ENCODE measurements at regions not wholly inside any gene's neighbourhood (a gene's known extent, or its start where the extent isn't known, plus 50 kb on each side); places are given as distances from the start of the nearest gene placed in this dataset.
"Not testable (repeated sequence)": the region's sequence is repeated elsewhere in the genome, so short reads cannot be mapped to it uniquely, and the experiment has no call there.

DNA sequence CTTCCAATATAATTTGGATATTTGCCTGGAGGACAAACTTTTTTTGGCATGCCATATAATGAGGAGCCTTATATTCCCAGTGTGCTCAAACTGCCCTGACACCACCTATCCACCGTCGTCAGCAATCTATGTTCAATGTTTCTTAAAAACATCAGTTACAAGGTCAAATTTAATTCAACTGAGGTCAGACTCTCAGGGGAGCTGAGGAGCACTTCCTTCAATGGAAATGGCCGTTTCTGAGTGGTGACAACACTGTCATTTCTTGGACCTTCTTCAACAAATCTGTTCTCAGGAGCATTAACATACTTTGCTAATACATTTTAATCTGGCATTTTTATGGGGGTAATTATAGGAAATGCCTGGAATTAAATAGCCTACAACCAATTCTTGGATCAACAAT lies 90.8 kb upstream of the FBXO28 start:
- not testable (repeated sequence) for DNase-seq

DNA sequence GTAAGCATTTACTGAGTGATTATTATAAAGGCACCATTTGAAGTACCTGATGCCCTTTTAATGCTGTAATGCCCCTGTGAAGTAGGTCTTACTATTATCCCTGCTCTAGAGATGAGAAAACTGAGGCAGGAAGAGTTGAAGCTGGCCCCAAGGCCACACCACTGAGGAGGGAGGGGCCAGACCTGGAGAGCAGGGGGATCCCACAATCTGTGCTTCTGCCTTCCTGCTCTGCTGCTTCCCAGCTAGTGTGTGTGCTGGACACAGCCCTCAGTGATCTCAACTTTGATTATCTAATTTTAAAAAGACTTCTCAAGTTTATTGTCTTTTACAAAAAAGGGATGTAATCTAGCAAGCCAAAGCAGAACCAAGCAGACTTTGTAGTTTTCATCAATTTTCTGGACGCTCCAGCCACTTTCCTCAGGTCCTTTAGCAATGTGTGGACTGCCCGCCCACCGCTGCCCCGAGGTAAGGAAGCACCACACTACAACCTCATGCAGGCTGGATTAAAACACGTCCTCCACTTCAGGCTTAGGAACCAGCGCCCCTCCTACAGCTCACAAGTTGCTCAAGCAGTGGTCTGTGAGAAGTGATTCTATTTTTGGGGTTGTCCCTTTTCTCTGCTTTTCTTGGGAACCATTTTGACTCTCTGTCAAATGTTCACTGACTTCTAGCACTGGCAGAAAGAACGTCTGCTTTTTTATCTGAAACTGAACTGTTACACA lies 91.5 kb upstream of the FBXO28 start:
- not testable (repeated sequence) for DNase-seq

- DNase-seq, result not testable (repeated sequence)
Measured at GRCh38 chr1:224019866-224020265, 94.0 kb upstream of the FBXO28 start.

DNA sequence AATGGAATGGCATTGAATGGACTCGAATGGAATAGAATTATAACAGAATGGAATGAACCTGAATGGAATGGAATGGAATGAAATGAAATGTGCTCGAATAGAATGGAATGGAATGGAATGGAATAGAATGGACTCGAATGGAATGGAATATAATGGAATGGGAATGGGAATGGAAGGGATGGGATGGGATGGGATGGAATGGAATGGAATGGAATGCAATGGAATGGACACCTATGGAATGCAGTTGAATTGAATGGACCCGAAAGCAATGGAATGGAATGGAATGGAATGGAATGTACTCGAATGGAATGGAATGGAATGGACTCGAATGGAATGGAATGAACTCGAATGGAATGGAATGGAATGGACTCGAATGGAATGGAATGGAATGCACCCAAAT lies 98.1 kb upstream of the FBXO28 start:
- DNase-seq, result not testable (repeated sequence)

DNA sequence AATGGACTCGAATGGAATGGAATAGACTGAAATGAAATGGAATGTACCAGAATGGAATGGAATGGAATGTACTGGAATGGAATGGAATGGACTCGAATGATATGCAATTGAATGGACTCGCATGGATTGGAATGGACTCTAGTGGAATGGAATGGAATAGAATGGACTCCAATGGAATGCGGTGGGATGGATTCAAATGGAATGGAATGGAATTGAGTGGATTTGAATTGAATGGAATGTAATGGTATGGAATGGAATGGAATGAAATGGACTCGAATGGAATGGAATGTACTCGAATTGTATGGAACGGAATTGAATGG lies 99.6 kb upstream of the FBXO28 start:
- no peak for DNase-seq

DNA sequence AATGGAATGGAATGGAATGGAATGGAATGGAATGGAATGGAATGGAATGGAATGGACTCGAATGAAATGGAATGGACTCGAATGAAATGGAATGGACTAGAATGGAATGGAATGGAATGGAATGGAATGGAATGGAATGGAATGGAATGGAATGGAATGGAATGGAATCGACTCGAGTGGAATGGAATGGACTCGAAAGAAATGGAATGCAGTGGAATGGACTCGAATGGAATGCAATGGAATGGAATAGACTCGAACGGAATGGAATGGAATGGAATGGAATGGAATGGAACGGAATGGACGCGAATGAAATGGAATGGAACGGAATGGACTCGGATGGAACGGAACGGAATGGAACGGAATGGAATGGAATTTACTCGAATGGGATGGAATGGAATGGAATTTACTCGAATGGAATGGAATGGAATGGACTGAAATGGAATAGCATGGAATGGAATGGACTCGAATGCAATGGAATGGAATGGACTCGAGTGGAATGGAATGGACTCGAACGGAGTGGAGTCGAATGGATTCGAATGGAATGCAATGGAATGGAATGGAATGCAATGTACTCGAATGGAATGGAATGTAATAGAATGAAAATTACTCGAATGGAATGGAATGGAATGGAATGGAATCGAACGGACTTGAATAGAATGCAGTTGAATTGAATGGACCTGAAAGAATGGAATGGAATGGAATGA lies 100.1 kb upstream of the FBXO28 start:
- not testable (repeated sequence) for DNase-seq

DNA sequence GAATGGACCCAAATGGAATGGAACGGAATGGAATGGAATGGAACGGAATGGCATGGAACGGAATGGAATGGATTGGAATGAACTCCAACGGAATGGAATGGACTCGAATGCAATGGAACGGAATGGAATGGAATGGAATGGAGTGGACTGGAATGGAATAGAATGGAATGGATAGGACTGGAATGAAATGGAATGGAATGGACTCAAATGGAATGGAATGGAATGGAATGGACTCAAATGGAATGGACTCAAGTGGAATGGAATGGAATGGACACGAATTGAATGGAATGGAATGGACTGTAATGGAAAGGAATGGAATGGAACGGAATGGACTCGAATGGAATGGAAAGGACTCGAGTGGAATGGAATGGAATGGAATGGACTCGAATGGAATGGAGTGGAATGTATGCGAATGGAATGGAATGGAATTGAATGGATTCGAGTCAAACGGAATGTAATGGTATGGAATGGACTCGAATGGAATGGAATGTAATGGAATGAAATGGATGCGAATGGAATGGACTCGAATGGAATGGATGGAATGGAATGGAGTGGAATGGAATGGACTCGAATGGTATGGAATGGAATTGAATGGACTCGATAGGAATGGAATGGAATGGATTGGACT lies 101.0 kb upstream of the FBXO28 start:
- DNase-seq, result not testable (repeated sequence)

DNA sequence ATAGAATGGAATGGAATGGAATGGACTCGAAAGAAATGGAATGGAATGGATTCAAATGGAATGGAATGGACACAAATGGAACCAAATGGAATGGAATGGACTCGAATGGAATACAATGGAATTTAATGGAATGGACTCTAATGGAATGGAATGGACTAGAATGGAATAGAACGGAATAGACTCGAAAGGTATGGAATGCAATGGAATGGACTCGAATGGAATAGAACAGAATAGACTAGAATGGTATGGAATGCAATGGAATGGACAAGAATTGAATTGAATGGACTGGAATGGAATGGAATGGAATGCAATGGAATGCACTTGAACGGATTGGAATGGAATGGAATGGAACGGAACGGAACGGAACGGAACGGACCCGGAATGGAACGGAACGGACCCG lies 101.7 kb upstream of the FBXO28 start:
- not testable (repeated sequence) for DNase-seq

DNA sequence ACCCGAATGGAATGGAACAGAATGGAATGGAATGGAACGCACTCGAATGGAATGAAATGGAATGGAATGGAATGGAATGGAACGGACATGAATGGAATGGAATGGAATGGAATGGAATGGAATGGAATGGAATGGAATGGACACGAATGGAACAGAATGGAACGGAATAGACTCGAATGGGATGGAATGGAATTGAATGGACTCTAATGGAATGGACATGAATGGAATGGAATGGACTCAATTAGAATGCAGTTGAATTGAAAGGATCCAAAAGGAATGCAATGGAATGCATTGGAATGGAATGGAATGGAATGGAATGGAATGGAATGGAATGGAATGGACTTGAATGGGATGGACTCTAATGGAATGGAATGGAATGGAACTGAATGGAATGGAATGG lies 102.2 kb upstream of the FBXO28 start:
- not testable (repeated sequence) for DNase-seq

GRCh38 chr1:224011153-224011552 lies 102.8 kb upstream of the FBXO28 start:
- not testable (repeated sequence) for DNase-seq

DNA sequence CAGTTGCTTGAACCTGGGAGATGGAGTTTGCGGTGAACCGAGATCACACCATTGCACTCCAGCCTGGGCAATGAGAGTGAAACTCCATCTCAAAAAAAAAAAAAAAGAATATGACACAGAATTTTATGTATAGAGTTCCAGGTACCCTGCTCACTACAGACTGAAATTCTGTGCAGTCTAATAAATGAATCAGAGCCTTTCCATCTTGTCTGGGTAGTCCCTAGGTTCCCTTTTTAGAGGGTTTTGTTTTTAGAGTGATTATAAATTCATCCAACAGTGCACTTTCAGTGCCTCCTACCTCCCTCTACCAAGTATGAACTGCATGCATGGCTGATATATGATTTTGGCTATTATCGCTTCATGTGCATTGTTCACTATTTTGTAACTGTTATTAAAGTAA lies 107.9 kb upstream of the FBXO28 start:
- not testable (repeated sequence) for DNase-seq

DNA sequence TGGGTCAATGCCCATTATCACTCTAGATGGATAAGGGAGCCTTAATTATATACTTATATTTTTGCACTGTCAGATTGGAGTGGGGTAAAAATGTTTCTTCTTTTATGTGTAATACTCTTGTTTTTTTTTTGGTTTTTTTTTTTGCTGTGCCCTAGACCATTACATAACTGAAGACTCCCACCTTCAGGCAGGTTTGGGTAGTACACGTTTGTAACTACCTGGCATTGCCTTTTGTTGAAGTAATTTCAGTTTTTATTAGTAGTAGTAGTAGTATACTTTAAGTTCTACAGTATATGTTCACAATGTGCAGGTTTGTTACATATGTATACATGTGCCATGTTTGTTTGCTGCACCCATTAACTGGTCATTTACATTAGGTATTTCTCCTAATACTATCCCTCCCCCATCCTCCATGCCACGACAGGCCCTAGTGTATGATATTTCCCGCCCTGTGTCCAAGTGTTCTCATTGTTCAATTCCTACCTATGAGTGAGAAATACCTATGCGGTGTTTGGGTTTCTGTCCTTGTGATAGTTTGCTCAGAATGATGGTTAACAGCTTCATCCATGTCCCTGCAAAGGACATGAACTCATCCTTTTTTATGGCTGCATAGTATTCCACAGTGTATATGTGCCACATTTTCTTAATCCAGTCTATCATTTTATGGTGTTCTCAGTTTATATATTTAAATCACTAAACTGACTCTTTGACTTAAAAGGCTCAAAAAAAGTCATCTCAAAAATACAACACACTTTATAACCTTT lies 109.2 kb upstream of the FBXO28 start:
- peak; percentile 42 to 60 for DNase-seq

GRCh38 chr1:224003896-224004295 lies 110.0 kb upstream of the FBXO28 start:
- not testable (repeated sequence) for DNase-seq

DNA sequence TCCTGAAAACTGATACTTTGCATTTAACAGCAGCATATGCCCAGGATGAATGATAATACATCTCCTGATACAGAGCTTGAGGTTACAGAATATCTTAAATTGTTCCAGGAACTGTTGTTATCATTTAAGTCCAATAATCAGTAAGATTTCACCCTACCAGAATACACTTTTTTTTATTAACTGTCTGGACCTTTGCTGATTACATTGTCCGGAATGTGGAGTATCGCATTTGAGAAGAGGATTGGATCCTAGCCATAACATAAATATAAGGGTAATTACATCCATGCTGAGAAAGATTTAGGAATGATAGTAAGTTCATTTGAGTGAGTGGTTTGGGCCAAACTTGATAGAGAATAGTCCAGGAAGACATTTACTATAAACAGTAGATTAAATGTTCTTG lies 112.2 kb upstream of the FBXO28 start:
- not testable (repeated sequence) for DNase-seq

- DNase-seq, result not testable (repeated sequence)
Measured at GRCh38 chr1:223999761-224000160, 114.2 kb upstream of the FBXO28 start.

DNA sequence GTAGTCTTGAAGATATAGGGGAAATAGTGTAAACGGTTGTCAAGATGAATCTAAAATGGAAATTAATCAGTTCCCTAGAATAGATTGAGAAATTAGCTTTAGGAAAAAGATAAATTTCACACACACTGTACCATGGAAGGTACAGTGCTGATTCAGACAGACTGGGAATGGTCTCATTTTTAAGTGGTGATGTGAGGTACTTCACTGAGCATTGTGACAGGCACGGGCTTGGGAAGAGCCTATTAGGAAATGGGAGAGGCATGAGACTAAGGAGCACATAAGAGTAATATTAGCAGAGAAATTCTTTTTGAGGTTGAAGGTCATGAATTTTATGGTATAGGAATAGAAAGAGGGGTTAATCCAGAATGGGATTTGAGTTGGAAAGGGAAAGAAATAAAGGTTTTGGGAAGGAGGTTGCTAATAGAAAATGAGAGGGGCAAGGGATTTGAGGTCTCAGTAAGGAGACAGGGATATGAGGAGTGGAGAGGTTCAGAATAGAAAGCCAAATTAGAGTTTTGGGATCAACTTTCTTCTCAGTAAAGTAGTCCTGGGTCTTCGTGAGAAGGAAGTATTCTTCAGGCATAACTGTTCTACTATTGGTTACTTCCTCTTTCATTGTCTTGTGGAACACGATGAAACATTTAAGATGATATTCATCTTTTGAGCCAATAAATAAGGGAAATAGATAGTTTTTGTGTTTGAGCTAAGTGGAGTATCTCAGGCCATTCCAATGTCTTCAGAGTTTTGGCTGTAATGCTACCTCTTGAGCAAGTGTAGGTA lies 115.0 kb upstream of the FBXO28 start:
- DNase-seq, result peak; percentile 41 to 53

DNA sequence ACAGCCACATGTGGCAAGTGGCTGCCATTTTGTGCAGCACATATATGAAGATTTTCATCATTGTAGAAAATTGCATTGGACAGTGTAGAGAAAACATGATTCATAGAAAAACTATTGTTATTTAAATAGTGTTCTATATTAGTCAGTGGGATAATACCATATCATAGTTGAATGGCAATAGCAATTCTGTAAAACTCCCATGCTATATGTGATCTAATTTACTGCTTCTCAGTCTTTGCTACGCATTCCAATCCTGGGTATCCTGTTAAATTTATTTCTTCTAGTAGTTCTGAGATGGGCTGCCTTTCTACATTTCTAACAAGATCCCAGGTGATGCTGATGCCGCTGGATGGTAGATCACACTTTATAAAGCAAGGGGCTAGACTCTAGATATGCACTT lies 117.5 kb upstream of the FBXO28 start:
- not testable (repeated sequence) for DNase-seq

- DNase-seq, result peak; percentile 94 to 96
Measured at GRCh38 chr1:223992456-223993246, 121.3 kb upstream of the FBXO28 start.

GRCh38 chr1:223991297-223991857 lies 122.5 kb upstream of the FBXO28 start:
- not testable (repeated sequence) for DNase-seq

DNA sequence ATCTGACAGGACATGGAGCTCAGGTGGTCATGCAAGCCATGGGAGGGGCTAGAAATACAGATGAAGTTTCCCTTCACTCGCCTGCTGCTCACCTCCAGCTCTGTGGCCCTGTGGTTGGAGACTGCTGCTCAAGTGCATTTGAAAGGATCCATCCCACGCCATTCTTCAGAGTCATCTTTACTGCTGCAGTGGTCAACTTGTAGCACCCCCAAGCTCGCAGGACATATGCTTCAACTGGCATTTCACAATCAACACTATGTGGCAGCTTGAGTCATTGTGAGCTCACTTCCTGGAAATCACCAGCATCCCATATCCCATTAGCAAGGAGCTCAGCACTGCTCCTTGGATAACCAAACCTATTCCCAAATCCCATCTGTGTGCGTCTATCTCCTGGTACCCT lies 116.2 kb upstream of the TP53BP2 start:
- DNase-seq, result not testable (repeated sequence)

DNA sequence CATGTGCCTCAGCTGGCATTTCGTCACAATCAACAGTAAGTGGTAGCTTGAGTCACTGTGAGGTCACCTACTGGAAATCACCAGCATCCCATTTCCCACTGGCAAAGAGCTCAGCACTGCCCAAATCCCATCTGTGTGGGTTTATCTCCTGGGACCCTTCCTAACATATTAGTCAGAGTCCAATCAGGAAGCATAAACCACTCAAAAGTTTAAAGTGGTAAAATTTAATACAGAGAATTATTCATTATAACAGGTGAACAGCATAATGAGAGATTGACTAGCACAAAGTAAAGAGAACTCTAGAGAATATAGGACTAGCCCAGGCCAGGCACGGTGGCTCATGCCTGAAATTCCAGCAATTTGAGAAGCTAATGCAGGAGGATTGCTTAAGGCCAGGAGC lies 107.1 kb upstream of the TP53BP2 start:
- not testable (repeated sequence) for DNase-seq
